ENCODE measurements at regions not wholly inside any gene's neighbourhood (a gene's known extent, or its start where the extent isn't known, plus 50 kb on each side); places are given as distances from the start of the nearest gene placed in this dataset.
A peak's percentile ranks its signal among the peaks of the same experiment; 100 is the strongest.

- TF ChIP-seq CTCF (IDR thresholded peaks at IDR 0.05; ENCODE audit: control extremely low read depth, extremely low read depth) = no peak
- DNase-seq = peak; percentile 16 to 63 (median 20)
- Histone ChIP-seq H3K27me3 (ENCODE audit: control insufficient read depth in 3 of 3, insufficient read depth in 3 of 3, low read length in 2 of 3) (peaks cover 0 to 87% (median 67%) of the 10 kb centered on the region in 3 donors), H3K9me3 (ENCODE audit: control insufficient read depth in 4 of 4, insufficient read depth in 3 of 4, low read length in 3 of 4) (peaks cover 0 to 2% (median 0%) of the 10 kb centered on the region in 4 donors), H3K4me1 (ENCODE audit: control insufficient read depth in 5 of 5, insufficient read depth in 5 of 5, low read length in 5 of 5) (peaks cover 0 to 14% (median 0%) of the 10 kb centered on the region in 5 donors), H3K27ac (ENCODE audit: low read depth in 1 of 2, low read length in 1 of 2) (peak overlapping the region in 1 of 2 donors; percentile 97), H3K9ac (ENCODE audit: insufficient read depth in 1 of 2, low read length in 2 of 2) (no peak overlapping the region), H3K4me3 (no peak overlapping the region), H3K36me3 (ENCODE audit: control insufficient read depth in 4 of 4, insufficient read depth in 4 of 4, low read length in 4 of 4) (no peaks in the 10 kb centered on the region)
- ATAC-seq (ENCODE audit: insufficient read depth, low FRiP score) = no peak
- whole genome bisulfite sequencing, 2 donors = 23 to 25% methylated on average over 8 of the region's 8 CpGs
Observed at GRCh38 chr1:218166268-218166945, 118.7 kb upstream of the RRP15 start.

- DNase-seq (peak in 2 of 3 donors; percentile 69 to 77), ATAC-seq (ENCODE audit: insufficient read depth, low FRiP score) (no peak)
- no peaks in the 10 kb centered on the region for H3K4me1 ChIP-seq (ENCODE audit: control insufficient read depth in 5 of 5, insufficient read depth in 5 of 5, low read length in 5 of 5)
- H3K9ac ChIP-seq (ENCODE audit: insufficient read depth in 1 of 2, low read length in 2 of 2) = no peak overlapping the region
- 3 to 4% methylated on average over 4 of the region's 4 CpGs for WGBS, 2 donors
- H3K27me3 ChIP-seq (ENCODE audit: control insufficient read depth in 3 of 3, insufficient read depth in 3 of 3, low read length in 2 of 3) = peaks cover 0 to 50% (median 35%) of the 10 kb centered on the region in 3 donors
- peak; percentile 16 for TF ChIP-seq CTCF (IDR thresholded peaks at IDR 0.05; ENCODE audit: control extremely low read depth, extremely low read depth)
- H3K4me3 ChIP-seq = no peak overlapping the region
- H3K36me3 ChIP-seq (ENCODE audit: control insufficient read depth in 4 of 4, insufficient read depth in 4 of 4, low read length in 4 of 4) = no peaks in the 10 kb centered on the region
- H3K27ac ChIP-seq (ENCODE audit: low read depth in 1 of 2, low read length in 1 of 2) = no peak overlapping the region
- H3K9me3 ChIP-seq (ENCODE audit: control insufficient read depth in 4 of 4, insufficient read depth in 3 of 4, low read length in 3 of 4) = no peaks in the 10 kb centered on the region
Observed at GRCh38 chr1:218171302-218171893, 113.7 kb upstream of the RRP15 start.

- H3K36me3 ChIP-seq (ENCODE audit: control insufficient read depth in 4 of 4, insufficient read depth in 4 of 4, low read length in 4 of 4) = no peaks in the 10 kb centered on the region
- no peaks in the 10 kb centered on the region for H3K9me3 ChIP-seq (ENCODE audit: control insufficient read depth in 4 of 4, insufficient read depth in 3 of 4, low read length in 3 of 4)
- H3K27ac ChIP-seq (ENCODE audit: low read depth in 1 of 2, low read length in 1 of 2) = no peak overlapping the region
- no peak overlapping the region for H3K9ac ChIP-seq (ENCODE audit: insufficient read depth in 1 of 2, low read length in 2 of 2)
- H3K27me3 ChIP-seq (ENCODE audit: control insufficient read depth in 3 of 3, insufficient read depth in 3 of 3, low read length in 2 of 3) = no peaks in the 10 kb centered on the region
- H3K4me3 ChIP-seq = no peak overlapping the region
- ATAC-seq (ENCODE audit: insufficient read depth, low FRiP score) (no peak), DNase-seq (no peak)
- TF ChIP-seq CTCF (IDR thresholded peaks at IDR 0.05; ENCODE audit: control extremely low read depth, extremely low read depth) = no peak
- 69 to 74% methylated on average over 2 of the region's 2 CpGs for WGBS, 2 donors
- no peaks in the 10 kb centered on the region for H3K4me1 ChIP-seq (ENCODE audit: control insufficient read depth in 5 of 5, insufficient read depth in 5 of 5, low read length in 5 of 5)
Observed at GRCh38 chr1:218182455-218182854, 102.6 kb upstream of the RRP15 start.

Measured in lung (tissue), 11 donors.